ENCODE measurements at regions not wholly inside any gene's neighbourhood (a gene's known extent, or its start where the extent isn't known, plus 50 kb on each side); places are given as distances from the start of the nearest gene placed in this dataset.

DNA sequence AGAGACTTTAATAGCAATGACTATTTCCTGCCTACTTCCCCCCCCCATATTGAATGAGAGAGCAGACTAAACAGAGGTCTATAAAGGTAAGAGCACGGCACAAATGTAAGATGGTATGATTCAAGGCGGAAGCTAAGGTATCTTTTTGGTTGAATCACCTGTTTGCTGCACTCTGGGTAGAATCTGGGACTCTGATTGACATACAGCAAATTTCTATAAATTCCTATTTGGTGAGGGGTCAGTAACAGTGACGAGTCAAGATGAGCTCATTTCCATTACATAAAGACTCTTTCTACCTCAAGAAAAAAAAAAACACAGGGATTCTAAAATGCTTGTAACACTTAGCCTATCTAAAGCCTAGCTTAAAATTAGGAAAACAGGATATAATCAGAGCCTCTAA is 297.3 kb downstream of the TNS1 start:
- TF ChIP-seq POLR2AphosphoS5 (IDR thresholded peaks at IDR 0.05; ENCODE audit: low read depth, low read length) (no peak), POLR2A (IDR thresholded peaks at IDR 0.05; ENCODE audit: low read depth, low read length) (no peak), TAF1 (IDR thresholded peaks at IDR 0.05; ENCODE audit: low read depth, low read length) (no peak), POU2F2 (IDR thresholded peaks at IDR 0.05; ENCODE audit: low read depth, low read length) (no peak), PAX5 (IDR thresholded peaks at IDR 0.05; ENCODE audit: insufficient read depth, low read length, severe bottlenecking) (no peak), SPI1 (IDR thresholded peaks at IDR 0.05; ENCODE audit: low read depth, low read length) (no peak)
